DOHH2 (cell line): ENCODE measurements at regions not wholly inside any gene's neighbourhood (a gene's known extent, or its start where the extent isn't known, plus 50 kb on each side); places are given as distances from the start of the nearest gene placed in this dataset.
"Not testable (repeated sequence)": the region's sequence is repeated elsewhere in the genome, so short reads cannot be mapped to it uniquely, and the experiment has no call there.

ENCODE experiments used
- H3F3A ChIP-seq: fragments of 200-600 bp; sonication (generic), shearing (Covaris generic); 2 replicates; pipeline ENCODE4 v1.6.0; 2016; ENCODE audit warnings: antibody characterized with exemption, mild to moderate bottlenecking; ENCODE audit not compliant: control insufficient read depth, insufficient read depth
- H3K27ac ChIP-seq: fragments of 200-600 bp; sonication (generic); 2 replicates; pipeline ENCODE4 v1.5.1; 2014; ENCODE audit warnings: low read depth, mild to moderate bottlenecking, low read length, moderate library complexity
- H3K27me3 ChIP-seq: fragments of 200-600 bp; sonication (generic); 2 replicates; pipeline ENCODE4 v1.6.1; 2014; ENCODE audit warnings: mild to moderate bottlenecking, low read length, mixed read lengths; ENCODE audit not compliant: control insufficient read depth
- H3K36me3 ChIP-seq: fragments of 200-600 bp; sonication (generic); 2 replicates; pipeline ENCODE4 v1.6.1; 2014; ENCODE audit warnings: mild to moderate bottlenecking, low read length, moderate library complexity, mixed read lengths; ENCODE audit not compliant: control insufficient read depth
- H3K4me1 ChIP-seq: fragments of 200-600 bp; sonication (generic); 2 replicates; pipeline ENCODE4 v1.6.1; 2014; ENCODE audit warnings: mild to moderate bottlenecking, low read length, mixed read lengths; ENCODE audit not compliant: control insufficient read depth
- H3K4me2 ChIP-seq: fragments of 200-600 bp; sonication (generic); 2 replicates; pipeline ENCODE4 v1.6.0; 2014; ENCODE audit warnings: mild to moderate bottlenecking, low read length, moderate library complexity
- H3K4me3 ChIP-seq: fragments of 200-600 bp; sonication (generic); 2 replicates; pipeline ENCODE4 v1.5.1; 2014; ENCODE audit warnings: mild to moderate bottlenecking, low read length, mixed read lengths
- H3K79me2 ChIP-seq: fragments of 200-600 bp; sonication (generic); 2 replicates; pipeline ENCODE4 v1.6.1; 2014; ENCODE audit warnings: mild to moderate bottlenecking, low read length, mixed read lengths; ENCODE audit not compliant: control insufficient read depth
- H3K9me2 ChIP-seq: fragments of 200-600 bp; sonication (generic); replicated peaks from 2 replicates; pipeline ENCODE4 v1.6.1; 2014; ENCODE audit warnings: mild to moderate bottlenecking, low read length, mixed read lengths; ENCODE audit not compliant: control insufficient read depth
- H3K9me3 ChIP-seq: fragments of 200-600 bp; sonication (generic); 2 replicates; pipeline ENCODE4 v1.6.1; 2014; ENCODE audit warnings: antibody characterized with exemption, low read length, mixed read lengths; ENCODE audit not compliant: control insufficient read depth, insufficient read depth
- H4K20me1 ChIP-seq: fragments of 200-600 bp; sonication (generic); 2 replicates; pipeline ENCODE4 v1.6.0; 2014; ENCODE audit warnings: low read depth, mild to moderate bottlenecking, antibody characterized with exemption, low read length, moderate library complexity; ENCODE audit not compliant: control insufficient read depth, insufficient read depth
- CTCF ChIP-seq: fragments of 200-600 bp; sonication (generic); IDR thresholded peaks from one replicate; pipeline ENCODE4 v1.5.1; 2014; ENCODE audit warnings: antibody characterized with exemption, mild to moderate bottlenecking, low read depth, low read length; ENCODE audit not compliant: poor library complexity, severe bottlenecking

GRCh38 chr4:3947761-3948160, 181.6 kb downstream of the ADRA2C start:
- not testable (repeated sequence) for H3F3A ChIP-seq, H3K4me2 ChIP-seq, H4K20me1 ChIP-seq, H3K79me2 ChIP-seq, H3K4me1 ChIP-seq, H3K9me2 ChIP-seq, H3K4me3 ChIP-seq, H3K27ac ChIP-seq, H3K36me3 ChIP-seq, H3K9me3 ChIP-seq, H3K27me3 ChIP-seq

GRCh38 chr4:3948210-3948609, 182.0 kb downstream of the ADRA2C start:
- H3K79me2 ChIP-seq, H3K9me2 ChIP-seq, H3K27ac ChIP-seq, H3F3A ChIP-seq, H3K4me3 ChIP-seq, H3K4me2 ChIP-seq, H3K27me3 ChIP-seq, H4K20me1 ChIP-seq, H3K9me3 ChIP-seq, H3K36me3 ChIP-seq, H3K4me1 ChIP-seq: not testable (repeated sequence)

GRCh38 chr4:3949916-3950315, 183.7 kb downstream of the ADRA2C start:
- not testable (repeated sequence) for H3K4me1 ChIP-seq, H3F3A ChIP-seq, H3K79me2 ChIP-seq, H4K20me1 ChIP-seq, H3K4me2 ChIP-seq, H3K36me3 ChIP-seq, H3K9me2 ChIP-seq, H3K9me3 ChIP-seq, H3K27me3 ChIP-seq, H3K4me3 ChIP-seq, H3K27ac ChIP-seq
- TF ChIP-seq CTCF = peak; percentile 10

GRCh38 chr4:3952443-3953139, 186.4 kb downstream of the ADRA2C start:
- H3K36me3 ChIP-seq, H3K79me2 ChIP-seq, H4K20me1 ChIP-seq, H3K4me2 ChIP-seq, H3K27ac ChIP-seq, H3K4me1 ChIP-seq, H3F3A ChIP-seq, H3K9me3 ChIP-seq, H3K9me2 ChIP-seq, H3K4me3 ChIP-seq, H3K27me3 ChIP-seq: not testable (repeated sequence)

- not testable (repeated sequence) for H3K4me3 ChIP-seq, H3K9me3 ChIP-seq, H3K4me1 ChIP-seq, H3K79me2 ChIP-seq, H4K20me1 ChIP-seq, H3K9me2 ChIP-seq, H3F3A ChIP-seq, H3K36me3 ChIP-seq, H3K27ac ChIP-seq, H3K27me3 ChIP-seq, H3K4me2 ChIP-seq
Observed at GRCh38 chr4:3953140-3953489, 186.9 kb downstream of the ADRA2C start.

- not testable (repeated sequence) for H3K9me2 ChIP-seq, H4K20me1 ChIP-seq, H3K36me3 ChIP-seq, H3K4me1 ChIP-seq, H3K9me3 ChIP-seq, H3F3A ChIP-seq, H3K27me3 ChIP-seq, H3K79me2 ChIP-seq
- peak overlapping the region; percentile 72 for H3K4me3 ChIP-seq
- H3K27ac ChIP-seq = peak overlapping the region; percentile 51; the same call in 1 of the 2 replicates
- peak overlapping the region; percentile 89 for H3K4me2 ChIP-seq
Observed at GRCh38 chr4:3954540-3955320, 188.5 kb downstream of the ADRA2C start.

GRCh38 chr4:3955321-3956164, 189.4 kb downstream of the ADRA2C start:
- not testable (repeated sequence) for H3K9me2 ChIP-seq, H3K36me3 ChIP-seq, H3K27me3 ChIP-seq, H3K4me1 ChIP-seq, H3F3A ChIP-seq, H4K20me1 ChIP-seq, H3K79me2 ChIP-seq, H3K9me3 ChIP-seq
- Histone ChIP-seq H3K4me2 (peak overlapping the region; percentile 89), H3K4me3 (peak overlapping the region; percentile 72), H3K27ac (peak overlapping the region; percentile 51)
